ENCODE measurements at regions not wholly inside any gene's neighbourhood (a gene's known extent, or its start where the extent isn't known, plus 50 kb on each side); places are given as distances from the start of the nearest gene placed in this dataset.

DNA sequence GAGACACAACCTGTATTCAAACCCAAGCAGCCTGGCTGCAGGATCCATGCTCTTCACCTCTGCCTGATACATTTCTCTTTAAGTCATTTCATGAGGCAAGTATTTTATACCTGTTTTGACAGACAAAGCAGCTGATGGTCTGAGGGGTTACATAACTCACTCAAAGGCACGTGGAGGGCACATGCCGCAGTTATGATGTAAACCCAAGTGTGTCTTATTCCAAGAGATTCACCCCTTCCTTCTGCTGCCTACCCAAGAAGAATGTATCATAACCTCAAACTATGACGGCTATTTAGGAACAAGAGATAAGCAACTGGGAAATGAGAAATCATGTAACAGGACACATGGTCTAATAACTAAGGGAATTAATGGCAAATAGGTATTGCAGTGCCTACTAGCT lies 329.8 kb upstream of the TMPO start:
- no peaks in the 10 kb centered on the region for H3K27me3 ChIP-seq (ENCODE audit: control insufficient read depth, extremely low read depth, insufficient read depth, low read length)
- H3K4me3 ChIP-seq (ENCODE audit: control insufficient read depth in 2 of 3, extremely low read depth in 1 of 3, insufficient read depth in 2 of 3, low read depth in 1 of 3, low read length in 3 of 3) = no peak overlapping the region
- H3K9ac ChIP-seq (ENCODE audit: control insufficient read depth, extremely low read depth, insufficient read depth, low read length) = no peak overlapping the region
- H3K27ac ChIP-seq (ENCODE audit: control insufficient read depth, insufficient read depth, low read length) = no peak overlapping the region
- no peaks in the 10 kb centered on the region for H3K36me3 ChIP-seq (ENCODE audit: control insufficient read depth in 2 of 2, extremely low read depth in 1 of 2, insufficient read depth in 2 of 2, low read length in 2 of 2)
- H3K4me2 ChIP-seq (ENCODE audit: control insufficient read depth, extremely low read depth, insufficient read depth, low read depth, low read length) = no peak overlapping the region
- no peak for FAIRE-seq
- no peak for TF ChIP-seq EZH2 (IDR thresholded peaks at IDR 0.05; ENCODE audit: low read length)
- TF ChIP-seq CTCF (optimal IDR thresholded peaks at IDR 0.05 in 1 of 3, IDR thresholded peaks at IDR 0.05 in 1 of 3, conservative IDR thresholded peaks at IDR 0.05 in 1 of 3; ENCODE audit: extremely low read depth in 1 of 3, insufficient read depth in 2 of 3, low read length in 3 of 3) = no peak
- no peak overlapping the region for H2AFZ ChIP-seq (ENCODE audit: control insufficient read depth, low read length)
- H3K9me1 ChIP-seq (ENCODE audit: control insufficient read depth, extremely low read depth, insufficient read depth, low read length) = no peaks in the 10 kb centered on the region
- DNase-seq (ENCODE audit: low read depth, low spot score) = no peak
- H4K20me1 ChIP-seq (ENCODE audit: control insufficient read depth, extremely low read depth, insufficient read depth, low read length) = no peaks in the 10 kb centered on the region
- H3K79me2 ChIP-seq (ENCODE audit: control insufficient read depth, insufficient read depth, low read length) = no peaks in the 10 kb centered on the region
- dilution Hi-C loops (cut with MboI; ENCODE audit: extremely low pct_ligation_motif_present, low sequenced_read_pairs) = no loop called here
- no peaks in the 10 kb centered on the region for H3K9me3 ChIP-seq (ENCODE audit: control insufficient read depth, low read depth, low read length)
- no peaks in the 10 kb centered on the region for H3K4me1 ChIP-seq (ENCODE audit: control insufficient read depth, extremely low read depth, insufficient read depth, low read length)

- H3K9me1 ChIP-seq (ENCODE audit: control insufficient read depth, extremely low read depth, insufficient read depth, low read length) = no peaks in the 10 kb centered on the region
- dilution Hi-C loops (cut with MboI; ENCODE audit: extremely low pct_ligation_motif_present, low sequenced_read_pairs) = no loop called here
- H3K27ac ChIP-seq (ENCODE audit: control insufficient read depth, insufficient read depth, low read length) = no peak overlapping the region
- no peak for TF ChIP-seq CTCF (optimal IDR thresholded peaks at IDR 0.05 in 1 of 3, IDR thresholded peaks at IDR 0.05 in 1 of 3, conservative IDR thresholded peaks at IDR 0.05 in 1 of 3; ENCODE audit: extremely low read depth in 1 of 3, insufficient read depth in 2 of 3, low read length in 3 of 3)
- no peak for TF ChIP-seq EZH2 (IDR thresholded peaks at IDR 0.05; ENCODE audit: low read length)
- no peak overlapping the region for H3K4me3 ChIP-seq (ENCODE audit: control insufficient read depth in 2 of 3, extremely low read depth in 1 of 3, insufficient read depth in 2 of 3, low read depth in 1 of 3, low read length in 3 of 3)
- FAIRE-seq = no peak
- H3K4me1 ChIP-seq (ENCODE audit: control insufficient read depth, extremely low read depth, insufficient read depth, low read length) = no peaks in the 10 kb centered on the region
- H4K20me1 ChIP-seq (ENCODE audit: control insufficient read depth, extremely low read depth, insufficient read depth, low read length) = no peaks in the 10 kb centered on the region
- H3K36me3 ChIP-seq (ENCODE audit: control insufficient read depth in 2 of 2, extremely low read depth in 1 of 2, insufficient read depth in 2 of 2, low read length in 2 of 2) = no peaks in the 10 kb centered on the region
- no peak for DNase-seq (ENCODE audit: low read depth, low spot score)
- no peak overlapping the region for H3K9ac ChIP-seq (ENCODE audit: control insufficient read depth, extremely low read depth, insufficient read depth, low read length)
- H3K9me3 ChIP-seq (ENCODE audit: control insufficient read depth, low read depth, low read length) = no peaks in the 10 kb centered on the region
- H3K4me2 ChIP-seq (ENCODE audit: control insufficient read depth, extremely low read depth, insufficient read depth, low read depth, low read length) = no peak overlapping the region
- no peaks in the 10 kb centered on the region for H3K27me3 ChIP-seq (ENCODE audit: control insufficient read depth, extremely low read depth, insufficient read depth, low read length)
- H3K79me2 ChIP-seq (ENCODE audit: control insufficient read depth, insufficient read depth, low read length) = no peaks in the 10 kb centered on the region
- H2AFZ ChIP-seq (ENCODE audit: control insufficient read depth, low read length) = no peak overlapping the region
Observed at GRCh38 chr12:98188650-98189077, 326.7 kb upstream of the TMPO start.

Data from keratinocyte (primary cell).